Activated CD4-positive, alpha-beta T cell treated with anti-CD3 and anti-CD28 coated beads, Interleukin-2, amount 10 ng/mL, durations not matched to agents 7 days and 5 days (primary cell): ENCODE measurements at regions not wholly inside any gene's neighbourhood (a gene's known extent, or its start where the extent isn't known, plus 50 kb on each side); places are given as distances from the start of the nearest gene placed in this dataset.

Experiments
- CTCF ChIA-PET: fragments of 350-600 bp; sonication (Branson Sonifier 250); formaldehyde crosslinking; loops from one replicate; lab custom pipeline; 2021; ENCODE audit warnings: antibody characterized with exemption; lab: Charles Lee
- POLR2A ChIA-PET: fragments of 350-600 bp; sonication (Branson Sonifier 250); formaldehyde crosslinking; loops from one replicate; lab custom pipeline; 2021; ENCODE audit warnings: antibody characterized with exemption; lab: Charles Lee
- DNase-seq: peaks from one replicate; pipeline ENCODE4 v3.0.0-alpha.2; 2020
- H3K27ac Mint-ChIP-seq: one replicate; pipeline ENCODE4 v1.8.0; 2021; ENCODE audit warnings: mild to moderate bottlenecking, moderate library complexity, mixed read lengths
- H3K27me3 Mint-ChIP-seq: one replicate; pipeline ENCODE4 v1.8.0; 2021; ENCODE audit warnings: mixed read lengths
- H3K36me3 Mint-ChIP-seq: one replicate; pipeline ENCODE4 v1.8.0; 2021; ENCODE audit warnings: low read depth, mixed read lengths
- H3K4me1 Mint-ChIP-seq: one replicate; pipeline ENCODE4 v1.8.0; 2021; ENCODE audit warnings: mixed read lengths
- H3K4me3 Mint-ChIP-seq: one replicate; pipeline ENCODE4 v1.8.0; 2021; ENCODE audit warnings: mild to moderate bottlenecking, moderate library complexity, mixed read lengths
- H3K9me3 Mint-ChIP-seq: one replicate; pipeline ENCODE4 v1.8.0; 2021; ENCODE audit warnings: mixed read lengths

- H3K4me1 Mint-ChIP-seq, result no peaks in the 10 kb centered on the region
- no peak overlapping the region for H3K27ac Mint-ChIP-seq
- H3K9me3 Mint-ChIP-seq, result no peaks in the 10 kb centered on the region
- H3K36me3 Mint-ChIP-seq, result no peaks in the 10 kb centered on the region
- POLR2A ChIA-PET, result no interaction called here
- CTCF ChIA-PET, result interaction anchor here (0.5 kb wide), 1 partner anchor 694 kb away, joined by 4 read pairs; no protein-coding TSS in a partner anchor
- H3K4me3 Mint-ChIP-seq, result no peak overlapping the region
- no peaks in the 10 kb centered on the region for H3K27me3 Mint-ChIP-seq
- DNase-seq, result no peak
Measured at GRCh38 chr12:97347956-97348355, 114.6 kb upstream of the RMST start.

GRCh38 chr12:97358361-97358760 is 104.2 kb upstream of the RMST start:
- POLR2A ChIA-PET, result no interaction called here
- CTCF ChIA-PET, result no interaction called here
- H3K27ac Mint-ChIP-seq, result no peak overlapping the region

GRCh38 chr12:97359021-97359690 is 103.4 kb upstream of the RMST start:
- Mint-ChIP-seq H3K4me3 (no peak overlapping the region), H3K36me3 (no peaks in the 10 kb centered on the region), H3K4me1 (no peaks in the 10 kb centered on the region), H3K27ac (no peak overlapping the region), H3K27me3 (no peaks in the 10 kb centered on the region), H3K9me3 (peaks cover 3% of the 10 kb centered on the region)
- POLR2A ChIA-PET, result interaction anchor here (0.5 kb wide), 1 partner anchor 1100 kb away, joined by 3 read pairs; no protein-coding TSS in a partner anchor
- CTCF ChIA-PET, result no interaction called here
- no peak for DNase-seq

More at GRCh38 chr12:97358361-97358760, 104.2 kb upstream of the RMST start:
- DNase-seq, result no peak
- no peak overlapping the region for H3K4me3 Mint-ChIP-seq
- no peaks in the 10 kb centered on the region for H3K27me3 Mint-ChIP-seq
- no peaks in the 10 kb centered on the region for H3K4me1 Mint-ChIP-seq
- no peaks in the 10 kb centered on the region for H3K36me3 Mint-ChIP-seq
- peaks cover 3% of the 10 kb centered on the region for H3K9me3 Mint-ChIP-seq

GRCh38 chr12:97363693-97364092 is 98.9 kb upstream of the RMST start:
- no peaks in the 10 kb centered on the region for H3K36me3 Mint-ChIP-seq
- CTCF ChIA-PET, result no interaction called here

GRCh38 chr12:97368462-97369163 is 94.0 kb upstream of the RMST start:
- no peaks in the 10 kb centered on the region for H3K9me3 Mint-ChIP-seq
- H3K27ac Mint-ChIP-seq, result no peak overlapping the region
- no peaks in the 10 kb centered on the region for H3K4me1 Mint-ChIP-seq
- no peak for DNase-seq
- ChIA-PET CTCF (no interaction called here), POLR2A (no interaction called here)
- H3K4me3 Mint-ChIP-seq, result no peak overlapping the region
- no peaks in the 10 kb centered on the region for H3K36me3 Mint-ChIP-seq
- H3K27me3 Mint-ChIP-seq, result no peaks in the 10 kb centered on the region

More at GRCh38 chr12:97363693-97364092, 98.9 kb upstream of the RMST start:
- H3K27ac Mint-ChIP-seq, result no peak overlapping the region
- H3K4me3 Mint-ChIP-seq, result no peak overlapping the region
- POLR2A ChIA-PET, result no interaction called here
- H3K4me1 Mint-ChIP-seq, result no peaks in the 10 kb centered on the region
- no peaks in the 10 kb centered on the region for H3K27me3 Mint-ChIP-seq
- DNase-seq, result no peak
- no peaks in the 10 kb centered on the region for H3K9me3 Mint-ChIP-seq

DNA sequence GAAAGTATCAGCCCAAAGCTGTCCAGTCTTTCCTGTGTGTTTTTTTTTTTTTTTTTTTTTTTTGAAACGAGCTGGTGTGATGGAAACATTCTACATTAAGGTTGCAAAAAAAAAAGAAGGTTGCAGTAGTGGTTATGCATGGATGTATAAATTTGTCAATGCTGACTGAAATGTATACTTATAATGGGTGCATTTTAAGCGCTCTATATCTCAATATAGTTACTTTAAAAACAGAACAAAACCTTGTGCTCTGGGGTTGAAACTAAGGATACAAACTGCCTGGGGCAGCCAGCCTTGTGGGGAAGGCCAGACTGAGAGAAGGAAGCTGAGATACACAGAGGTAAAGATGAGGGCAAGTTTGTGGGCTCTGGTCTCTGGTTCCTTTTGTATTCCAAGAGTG is 87.3 kb upstream of the RMST start:
- Mint-ChIP-seq H3K4me1 (no peaks in the 10 kb centered on the region), H3K27me3 (no peaks in the 10 kb centered on the region), H3K4me3 (no peak overlapping the region), H3K27ac (no peak overlapping the region), H3K9me3 (no peaks in the 10 kb centered on the region), H3K36me3 (no peaks in the 10 kb centered on the region)
- ChIA-PET POLR2A (interaction anchor here (0.6 kb wide), 1 partner anchor 1495 kb away, joined by 4 read pairs; no protein-coding TSS in a partner anchor), CTCF (no interaction called here)
- no peak for DNase-seq

DNA sequence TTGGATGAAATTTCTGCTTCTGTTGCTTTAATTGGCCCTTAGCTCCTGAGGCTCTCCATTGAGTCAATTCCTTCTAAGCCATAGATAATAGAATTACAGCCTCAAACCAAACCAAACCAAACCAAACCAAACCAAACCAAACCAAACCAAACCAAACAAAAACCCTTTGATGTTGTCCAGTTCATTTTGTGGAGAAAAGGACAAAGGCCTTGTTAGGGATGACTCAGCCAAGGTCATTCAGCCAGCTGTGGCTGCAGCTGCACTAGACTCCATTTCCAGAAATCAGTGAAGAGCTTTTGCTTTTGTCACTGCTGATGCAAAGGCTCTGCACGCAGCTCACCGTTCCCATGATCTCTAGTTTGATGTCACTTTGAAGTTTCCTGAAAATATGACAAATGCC is 82.2 kb upstream of the RMST start:
- no peaks in the 10 kb centered on the region for H3K27me3 Mint-ChIP-seq

DNA sequence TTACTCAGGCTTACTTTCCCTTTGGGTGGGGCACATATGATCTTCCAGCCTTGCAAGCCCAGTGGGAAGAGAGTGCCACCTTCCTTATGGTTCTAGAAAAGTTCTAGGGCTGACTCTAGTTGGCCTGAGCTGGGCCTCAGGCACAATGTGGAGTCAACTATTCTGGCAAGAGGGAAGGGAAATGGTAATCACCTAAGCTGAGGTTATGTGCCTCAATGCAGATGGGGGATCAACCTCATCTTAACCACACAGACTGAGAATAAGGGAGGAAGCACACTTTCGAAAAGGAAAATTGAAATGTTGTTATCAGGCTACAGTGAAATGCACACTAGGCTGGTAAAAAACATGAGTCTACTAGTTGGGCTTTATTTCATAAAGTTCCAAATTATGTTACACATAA is 77.5 kb upstream of the RMST start:
- H3K4me1 Mint-ChIP-seq, result no peaks in the 10 kb centered on the region
- no peak overlapping the region for H3K4me3 Mint-ChIP-seq
- no peak overlapping the region for H3K27ac Mint-ChIP-seq
- DNase-seq, result no peak
- peaks cover 4% of the 10 kb centered on the region for H3K27me3 Mint-ChIP-seq
- H3K36me3 Mint-ChIP-seq, result no peaks in the 10 kb centered on the region
- POLR2A ChIA-PET, result no interaction called here
- CTCF ChIA-PET, result no interaction called here
- H3K9me3 Mint-ChIP-seq, result no peaks in the 10 kb centered on the region

More for the DNA sequence above, 82.2 kb upstream of the RMST start:
- H3K27ac Mint-ChIP-seq, result no peak overlapping the region
- ChIA-PET CTCF (no interaction called here), POLR2A (no interaction called here)
- DNase-seq, result no peak
- no peaks in the 10 kb centered on the region for H3K4me1 Mint-ChIP-seq
- no peak overlapping the region for H3K4me3 Mint-ChIP-seq
- H3K36me3 Mint-ChIP-seq, result no peaks in the 10 kb centered on the region
- H3K9me3 Mint-ChIP-seq, result no peaks in the 10 kb centered on the region

DNA sequence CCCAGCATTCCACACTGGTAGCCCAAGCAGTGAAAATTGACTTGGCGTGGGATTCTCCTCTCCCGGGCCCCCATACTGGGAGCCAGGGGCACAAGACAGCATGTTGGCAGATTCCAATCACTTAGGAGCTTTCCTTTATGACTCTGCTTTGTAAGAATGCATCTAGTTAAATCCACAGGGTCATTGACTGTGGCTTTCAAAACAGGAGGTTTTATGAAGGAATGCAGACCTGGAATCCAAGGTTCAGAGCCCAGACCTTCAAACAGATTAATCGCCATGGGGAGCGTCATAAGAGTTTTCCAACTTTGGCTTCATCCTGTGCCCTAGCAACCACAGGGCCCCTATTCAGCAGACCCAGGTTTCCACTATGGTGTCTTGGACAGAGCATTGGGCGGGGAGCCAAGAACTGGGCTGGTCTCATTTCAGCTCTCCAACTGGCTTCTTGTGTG is 76.4 kb upstream of the RMST start:
- no peak overlapping the region for H3K4me3 Mint-ChIP-seq
- ChIA-PET POLR2A (no interaction called here), CTCF (no interaction called here)
- no peak overlapping the region for H3K27ac Mint-ChIP-seq
- H3K27me3 Mint-ChIP-seq, result peaks cover 4% of the 10 kb centered on the region
- H3K9me3 Mint-ChIP-seq, result no peaks in the 10 kb centered on the region
- H3K36me3 Mint-ChIP-seq, result no peaks in the 10 kb centered on the region
- no peak for DNase-seq
- no peaks in the 10 kb centered on the region for H3K4me1 Mint-ChIP-seq

DNA sequence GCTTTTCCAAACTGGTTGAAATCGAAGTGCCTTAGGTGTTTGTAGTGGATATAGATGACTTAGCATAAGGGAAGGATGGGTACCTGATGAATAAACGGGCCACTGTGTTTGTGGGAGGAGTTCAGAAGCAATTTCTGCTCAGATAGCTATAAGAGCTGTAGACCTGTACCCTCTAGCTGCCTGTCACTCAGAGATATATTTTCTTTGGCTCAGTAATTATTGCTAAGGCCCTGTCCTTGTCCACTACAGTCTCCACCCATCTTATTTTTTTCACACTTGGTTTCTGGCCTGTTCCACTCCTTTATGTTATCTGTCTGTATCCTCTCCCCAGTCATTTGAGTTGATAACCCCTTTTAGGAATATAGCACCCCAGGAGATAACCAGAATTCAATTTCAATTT is 74.8 kb upstream of the RMST start:
- no peaks in the 10 kb centered on the region for H3K36me3 Mint-ChIP-seq
- peaks cover 5% of the 10 kb centered on the region for H3K27me3 Mint-ChIP-seq
- H3K27ac Mint-ChIP-seq, result no peak overlapping the region
- POLR2A ChIA-PET, result no interaction called here
- no peaks in the 10 kb centered on the region for H3K4me1 Mint-ChIP-seq
- no peak for DNase-seq
- no peaks in the 10 kb centered on the region for H3K9me3 Mint-ChIP-seq
- CTCF ChIA-PET, result no interaction called here
- no peak overlapping the region for H3K4me3 Mint-ChIP-seq

DNA sequence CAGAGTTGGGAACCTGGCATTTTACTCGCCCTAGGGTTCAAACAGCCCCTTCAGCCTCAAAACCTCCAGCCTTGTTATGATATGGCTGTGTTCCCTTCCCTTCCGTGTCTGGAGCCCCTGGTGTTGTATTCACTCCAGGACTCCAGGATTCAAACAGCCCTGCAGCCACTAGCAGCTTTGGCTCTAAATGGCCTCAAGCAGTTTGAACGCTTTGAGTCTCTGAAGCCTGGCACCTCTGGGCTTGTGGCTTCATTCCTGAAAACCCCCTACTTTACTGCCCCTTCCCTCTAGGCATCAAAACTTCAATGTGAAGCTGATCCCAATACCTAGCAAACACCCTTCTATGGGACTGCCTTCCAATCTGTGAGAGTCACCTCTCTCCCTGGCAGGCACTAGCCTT is 67.9 kb upstream of the RMST start:
- no peak overlapping the region for H3K4me3 Mint-ChIP-seq
- DNase-seq, result no peak
- ChIA-PET CTCF (no interaction called here), POLR2A (no interaction called here)
- no peaks in the 10 kb centered on the region for H3K36me3 Mint-ChIP-seq
- no peak overlapping the region for H3K27ac Mint-ChIP-seq
- peaks cover 2% of the 10 kb centered on the region for H3K27me3 Mint-ChIP-seq
- no peaks in the 10 kb centered on the region for H3K9me3 Mint-ChIP-seq
- no peaks in the 10 kb centered on the region for H3K4me1 Mint-ChIP-seq

DNA sequence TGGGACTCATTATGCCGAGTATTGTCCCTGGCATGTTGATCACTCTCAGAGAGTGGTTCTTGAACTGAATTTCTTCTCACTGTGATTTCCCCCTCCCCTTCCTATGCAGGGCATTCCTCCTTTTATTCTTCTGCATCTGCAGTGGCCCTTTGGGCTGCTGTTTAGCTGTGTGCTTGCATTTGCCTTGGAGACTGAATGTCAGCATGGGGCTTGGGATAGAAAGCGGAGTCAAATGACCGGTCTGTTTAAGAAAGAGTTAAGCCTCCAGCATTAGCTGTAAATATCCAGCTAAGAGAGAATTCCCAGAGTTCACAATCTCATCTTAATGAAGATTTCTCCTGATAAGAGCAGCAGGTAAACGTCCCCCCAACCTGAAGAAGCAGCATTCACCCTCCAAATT is 65.6 kb upstream of the RMST start:
- Mint-ChIP-seq H3K9me3 (no peaks in the 10 kb centered on the region), H3K4me3 (no peak overlapping the region), H3K27ac (no peak overlapping the region), H3K36me3 (no peaks in the 10 kb centered on the region), H3K4me1 (no peaks in the 10 kb centered on the region), H3K27me3 (no peaks in the 10 kb centered on the region)
- DNase-seq, result no peak
- ChIA-PET CTCF (interaction anchor here (0.7 kb wide), 1 partner anchor 13 kb away, joined by 3 read pairs; no protein-coding TSS in a partner anchor), POLR2A (no interaction called here)

- ChIA-PET CTCF (no interaction called here), POLR2A (no interaction called here)
- H3K4me1 Mint-ChIP-seq, result no peaks in the 10 kb centered on the region
- no peak for DNase-seq
- H3K27ac Mint-ChIP-seq, result no peak overlapping the region
- no peak overlapping the region for H3K4me3 Mint-ChIP-seq
- H3K9me3 Mint-ChIP-seq, result no peaks in the 10 kb centered on the region
- no peaks in the 10 kb centered on the region for H3K27me3 Mint-ChIP-seq
- no peaks in the 10 kb centered on the region for H3K36me3 Mint-ChIP-seq
Measured at GRCh38 chr12:97398704-97399103, 63.9 kb upstream of the RMST start.
